Left lung (tissue), 4 donors: ENCODE measurements at regions not wholly inside any gene's neighbourhood (a gene's known extent, or its start where the extent isn't known, plus 50 kb on each side); places are given as distances from the start of the nearest gene placed in this dataset.
A peak's percentile ranks its signal among the peaks of the same experiment; 100 is the strongest.

ENCODE experiments used
- ATAC-seq: fragments of 200-7000 bp; cut with Tn5 transposase; one replicate; pipeline ENCODE4 v1.9.1; 2020; ENCODE audit warnings: moderate library complexity
- DNase-seq, 4 donors: peaks; one replicate each; pipeline ENCODE4 v3.0.0-alpha.2; 2013 to 2020
- H3K27ac ChIP-seq, 2 donors: fragments of 200-600 bp; sonication (generic) in 1 of 2; one replicate each; pipeline versions ENCODE4 v1.5.0 to v1.8.0; 2020 to 2021
- H3K27me3 ChIP-seq, 2 donors: fragments of 200-600 bp; sonication (generic) in 1 of 2; one replicate each; pipeline versions ENCODE4 v1.5.0 to v1.8.0; 2020 to 2021
- H3K36me3 ChIP-seq, 2 donors: fragments of 200-600 bp; sonication (generic) in 1 of 2; one replicate each; pipeline versions ENCODE4 v1.5.0 to v1.8.0; 2020 to 2021
- H3K4me1 ChIP-seq, 2 donors: fragments of 200-600 bp; one replicate each; pipeline ENCODE4 v1.8.0; 2021
- H3K4me3 ChIP-seq, 2 donors: fragments of 200-600 bp; sonication (generic) in 1 of 2; one replicate each; pipeline versions ENCODE4 v1.5.0 to v1.8.0; 2020 to 2021; ENCODE audit warnings: mild to moderate bottlenecking in 1 of 2
- H3K9me3 ChIP-seq, 2 donors: fragments of 200-600 bp; sonication (generic) in 1 of 2; one replicate each; pipeline versions ENCODE4 v1.5.0 to v1.8.0; 2020 to 2021
- CTCF ChIP-seq, 2 donors: fragments of 200-600 bp; sonication (generic) in 1 of 2; IDR thresholded peaks; one replicate each; pipeline versions ENCODE4 v1.5.0 to v1.8.0; 2021; ENCODE audit warnings: antibody characterized with exemption in 2 of 2
- intact Hi-C, 2 donors: fragments of 100-400 bp; cut with DNase I; formaldehyde crosslinking; loops; one replicate each; pipeline versions ENCODE4 v1.11.2 to v1.14.2; 2022
- donor health status: DM: no; HTN: yes; CAD: no.
- donor health status: DM: no; HTN: no; CAD: no.

DNA sequence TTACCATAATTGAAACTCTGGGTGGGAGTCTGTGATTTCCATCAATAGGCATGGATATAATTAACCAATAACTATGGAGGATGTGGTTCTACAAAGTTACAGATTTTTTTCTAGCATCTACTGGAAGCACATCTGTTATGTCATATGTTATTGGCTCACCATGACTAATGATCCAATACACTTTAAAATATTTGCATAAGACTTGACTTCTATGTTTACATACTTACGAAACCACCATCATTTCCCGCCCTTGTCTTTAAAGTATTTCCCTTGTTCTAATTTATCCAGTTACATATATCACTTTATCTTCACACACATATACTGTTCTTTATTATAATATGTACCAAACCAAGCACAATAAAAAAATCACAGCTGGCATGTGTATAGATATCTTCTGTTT, 380.3 kb upstream of the CBLB start:
- H3K4me1 ChIP-seq = no peaks in the 10 kb centered on the region
- no peak for TF ChIP-seq CTCF (IDR thresholded peaks at IDR 0.05)
- H3K27me3 ChIP-seq = no peaks in the 10 kb centered on the region
- DNase-seq = no peak
- no peak for ATAC-seq
- intact Hi-C loops = no loop called here
- no peak overlapping the region for H3K4me3 ChIP-seq
- H3K27ac ChIP-seq = no peak overlapping the region
- no peaks in the 10 kb centered on the region for H3K36me3 ChIP-seq
- H3K9me3 ChIP-seq = peaks cover 0 to 14% of the 10 kb centered on the region in 2 donors

DNA sequence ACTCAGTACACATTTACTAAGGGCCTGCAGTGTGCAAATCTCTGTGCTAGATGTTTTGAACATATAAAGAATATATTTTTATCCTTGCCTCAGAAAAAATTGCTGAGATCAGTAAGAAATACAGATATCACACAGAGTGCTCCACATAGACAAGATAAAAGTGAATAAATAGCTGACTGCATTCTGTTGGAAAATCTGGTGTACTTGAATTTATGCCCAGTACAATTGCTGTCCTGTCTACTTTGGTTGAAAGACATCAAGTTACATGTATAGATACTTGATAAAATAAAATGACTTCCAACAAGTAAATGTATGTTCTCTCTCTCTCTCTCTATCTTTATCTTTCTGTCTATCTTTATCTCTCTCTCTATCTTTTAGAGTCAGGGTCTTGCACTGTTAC, 381.2 kb upstream of the CBLB start:
- no peak for TF ChIP-seq CTCF (IDR thresholded peaks at IDR 0.05)
- H3K36me3 ChIP-seq = no peaks in the 10 kb centered on the region
- no peaks in the 10 kb centered on the region for H3K4me1 ChIP-seq
- H3K27me3 ChIP-seq = no peaks in the 10 kb centered on the region
- H3K4me3 ChIP-seq = no peak overlapping the region
- DNase-seq (no peak), ATAC-seq (no peak)
- H3K9me3 ChIP-seq = peaks cover 0 to 14% of the 10 kb centered on the region in 2 donors
- no peak overlapping the region for H3K27ac ChIP-seq
- intact Hi-C loops = no loop called here

GRCh38 chr3:106251160-106251892, 382.5 kb upstream of the CBLB start:
- no peak for ATAC-seq
- Histone ChIP-seq H3K27ac (no peak overlapping the region), H3K4me1 (no peaks in the 10 kb centered on the region), H3K36me3 (no peaks in the 10 kb centered on the region), H3K4me3 (no peak overlapping the region), H3K27me3 (no peaks in the 10 kb centered on the region), H3K9me3 (peaks cover 0 to 14% of the 10 kb centered on the region in 2 donors)
- DNase-seq = no peak
- intact Hi-C loops = no loop called here
- no peak for TF ChIP-seq CTCF (IDR thresholded peaks at IDR 0.05)

- ATAC-seq = no peak
- Histone ChIP-seq H3K27me3 (no peaks in the 10 kb centered on the region), H3K27ac (no peak overlapping the region), H3K36me3 (no peaks in the 10 kb centered on the region), H3K4me3 (no peak overlapping the region), H3K9me3 (peaks cover 0 to 8% of the 10 kb centered on the region in 2 donors), H3K4me1 (no peaks in the 10 kb centered on the region)
- peak in 1 of 4 donors; percentile 4 for DNase-seq
- TF ChIP-seq CTCF (IDR thresholded peaks at IDR 0.05) = no peak
- intact Hi-C loops = no loop called here
Observed at GRCh38 chr3:106255870-106256248, 387.0 kb upstream of the CBLB start.

- Histone ChIP-seq H3K9me3 (peaks cover 0 to 2% of the 10 kb centered on the region in 2 donors), H3K36me3 (no peaks in the 10 kb centered on the region), H3K4me3 (no peak overlapping the region), H3K27ac (no peak overlapping the region), H3K4me1 (no peaks in the 10 kb centered on the region), H3K27me3 (no peaks in the 10 kb centered on the region)
- peak in 1 of 4 donors; percentile 54 for DNase-seq
- TF ChIP-seq CTCF (IDR thresholded peaks at IDR 0.05) = no peak
- ATAC-seq = no peak
- intact Hi-C loops = no loop called here
Observed at GRCh38 chr3:106256249-106256957, 387.6 kb upstream of the CBLB start.
